H1 (cell line): ENCODE measurements at regions not wholly inside any gene's neighbourhood (a gene's known extent, or its start where the extent isn't known, plus 50 kb on each side); places are given as distances from the start of the nearest gene placed in this dataset.

Source experiments
- CTCF ChIA-PET: fragments of 300-600 bp; sonication (Branson Sonifier 250); formaldehyde crosslinking; loops from one replicate; lab custom pipeline; 2021; ENCODE audit not compliant: partially characterized antibody; lab: Charles Lee
- POLR2A ChIA-PET: fragments of 300-600 bp; sonication (Branson Sonifier 250); formaldehyde crosslinking; loops from one replicate; lab custom pipeline; 2021; ENCODE audit warnings: inconsistent platforms; ENCODE audit not compliant: partially characterized antibody; lab: Charles Lee
- DNase-seq, 2 experiments: peaks; one replicate each; pipeline versions ENCODE4 v3.0.0 to v3.0.0-alpha.2; 2010 to 2022; ENCODE audit warnings: low spot score in 2 of 2, low read depth in 1 of 2, mixed read lengths in 1 of 2
- FAIRE-seq: peaks from 2 replicates; lab custom pipeline; 2011; peaks lifted over from hg19 to GRCh38; lab: Jason Lieb, UNC
- H2AFZ ChIP-seq: 2 replicates; pipeline ENCODE4 v1.8.1; 2012; ENCODE audit warnings: low read length, inconsistent platforms
- H2AK5ac ChIP-seq: 2 replicates; pipeline ENCODE4 v1.6.1; 2013; ENCODE audit warnings: low read depth, low read length
- H2BK120ac ChIP-seq: replicated peaks from 2 replicates; pipeline ENCODE3; 2013; ENCODE audit warnings: low read depth, low read length, inconsistent platforms
- H2BK12ac ChIP-seq: 2 replicates; pipeline ENCODE4 v1.6.1; 2013; ENCODE audit warnings: low read depth, low read length
- H2BK15ac ChIP-seq: 2 replicates; pipeline ENCODE4 v1.6.1; 2013; ENCODE audit warnings: low read length
- H2BK20ac ChIP-seq: 2 replicates; pipeline ENCODE4 v1.6.1; 2013; ENCODE audit warnings: low read length
- H2BK5ac ChIP-seq: 2 replicates; pipeline ENCODE4 v1.6.1; 2013; ENCODE audit warnings: low read depth, low read length
- H3K14ac ChIP-seq: 2 replicates; pipeline ENCODE4 v1.6.1; 2013; ENCODE audit warnings: inconsistent platforms; ENCODE audit not compliant: insufficient read length
- H3K18ac ChIP-seq: 2 replicates; pipeline ENCODE4 v1.6.1; 2013; ENCODE audit warnings: low read length; ENCODE audit errors: extremely low read depth
- H3K23ac ChIP-seq: 2 replicates; pipeline ENCODE4 v1.6.1; 2013; ENCODE audit warnings: inconsistent platforms; ENCODE audit not compliant: insufficient read length
- H3K23me2 ChIP-seq: 2 replicates; pipeline ENCODE4 v1.6.1; 2013; ENCODE audit warnings: low read depth, low read length
- H3K27ac ChIP-seq: 2 replicates; pipeline ENCODE4 v1.6.1; 2011; ENCODE audit warnings: low read depth, low read length, inconsistent platforms
- H3K27me3 ChIP-seq, 4 experiments: replicated peaks in 1 of 4; 1 replicate in 1 of 4; 2 replicates in 3 of 4; pipeline versions ENCODE4 v1.6.1 to v1.8.1; 2011 to 2013; ENCODE audit warnings: low read length in 3 of 4, mild to moderate bottlenecking in 3 of 4, inconsistent platforms in 2 of 4, mixed read lengths in 2 of 4, moderate library complexity in 1 of 4; ENCODE audit not compliant: control insufficient read depth in 3 of 4, insufficient read depth in 3 of 4; ENCODE audit errors: extremely low read depth in 1 of 4
- H3K36me3 ChIP-seq, 4 experiments: 2 replicates each; pipeline versions ENCODE4 v1.6.1 to v1.8.1; 2011 to 2013; ENCODE audit warnings: mild to moderate bottlenecking in 4 of 4, low read length in 3 of 4, moderate library complexity in 2 of 4, control low read depth in 1 of 4, inconsistent platforms in 1 of 4; ENCODE audit not compliant: insufficient read depth in 4 of 4, control insufficient read depth in 2 of 4
- H3K4ac ChIP-seq: replicated peaks from 2 replicates; pipeline ENCODE3; 2013; ENCODE audit warnings: low read length, low read depth, mixed read lengths, inconsistent platforms; ENCODE audit not compliant: insufficient read length
- H3K4me1 ChIP-seq, 4 experiments: replicated peaks in 1 of 4; 1 replicate in 1 of 4; 2 replicates in 3 of 4; pipeline versions ENCODE4 v1.6.1 to v1.8.1; 2011 to 2013; ENCODE audit warnings: low read length in 3 of 4, inconsistent platforms in 2 of 4, mixed read lengths in 1 of 4; ENCODE audit not compliant: insufficient read depth in 4 of 4, control insufficient read depth in 3 of 4
- H3K4me2 ChIP-seq, 2 experiments: 2 replicates each; pipeline versions ENCODE4 v1.6.1 to v1.8.1; 2011 to 2013; ENCODE audit warnings: low read depth in 2 of 2, low read length in 2 of 2, control low read depth in 1 of 2, inconsistent platforms in 1 of 2, mild to moderate bottlenecking in 1 of 2; ENCODE audit not compliant: insufficient read depth in 1 of 2
- H3K4me3 ChIP-seq, 4 experiments: fragments of 200-600, 300-600 bp in 1 of 4; sonication (generic), shearing (Covaris generic), sonication (Bioruptor Twin) in 1 of 4; 2 replicates each; pipeline versions ENCODE4 v1.5.1 to v1.8.1; 2011 to 2016; ENCODE audit warnings: low read length in 4 of 4, low read depth in 3 of 4, control low read depth in 2 of 4, inconsistent platforms in 2 of 4, mild to moderate bottlenecking in 2 of 4, mixed read lengths in 1 of 4, moderate library complexity in 1 of 4; ENCODE audit not compliant: insufficient read depth in 2 of 4; ENCODE audit errors: extremely low read depth in 1 of 4
- H3K56ac ChIP-seq: replicated peaks from 2 replicates; pipeline ENCODE3; 2013; ENCODE audit warnings: low read depth, mild to moderate bottlenecking, mixed read lengths, low read length, inconsistent platforms; ENCODE audit not compliant: insufficient read length
- H3K79me1 ChIP-seq: 2 replicates; pipeline ENCODE4 v1.6.1; 2013; ENCODE audit warnings: low read depth, low read length, control low read depth
- H3K79me2 ChIP-seq, 2 experiments: 2 replicates each; pipeline versions ENCODE4 v1.6.1 to v1.8.1; 2012 to 2013; ENCODE audit warnings: low read length in 2 of 2, mild to moderate bottlenecking in 2 of 2, inconsistent platforms in 1 of 2; ENCODE audit not compliant: insufficient read depth in 2 of 2, control insufficient read depth in 1 of 2
- H3K9ac ChIP-seq, 4 experiments: replicated peaks in 1 of 4; 1 replicate in 1 of 4; 2 replicates in 3 of 4; pipeline versions ENCODE4 v1.6.1 to v1.8.1; 2011 to 2013; ENCODE audit warnings: low read depth in 3 of 4, low read length in 3 of 4, control low read depth in 2 of 4, mild to moderate bottlenecking in 2 of 4, moderate library complexity in 2 of 4, inconsistent platforms in 1 of 4; ENCODE audit errors: extremely low read depth in 1 of 4
- H3K9me3 ChIP-seq, 2 experiments: 2 replicates each; pipeline versions ENCODE4 v1.6.1 to v1.8.1; 2012 to 2013; ENCODE audit warnings: mild to moderate bottlenecking in 2 of 2, moderate library complexity in 2 of 2, control low read depth in 1 of 2, inconsistent platforms in 1 of 2, low read depth in 1 of 2, low read length in 1 of 2, mixed read lengths in 1 of 2; ENCODE audit not compliant: insufficient read depth in 2 of 2
- H4K20me1 ChIP-seq, 2 experiments: replicated peaks in 1 of 2; 2 replicates each; pipeline versions ENCODE3 to v1.8.1; 2011 to 2013; ENCODE audit warnings: inconsistent platforms in 2 of 2, low read length in 2 of 2, mild to moderate bottlenecking in 1 of 2; ENCODE audit not compliant: insufficient read depth in 2 of 2, control insufficient read depth in 1 of 2
- H4K5ac ChIP-seq: 2 replicates; pipeline ENCODE4 v1.6.1; 2013; ENCODE audit warnings: low read length, low read depth, mixed read lengths, inconsistent platforms; ENCODE audit not compliant: insufficient read length
- H4K8ac ChIP-seq: 2 replicates; pipeline ENCODE4 v1.8.0; 2013; ENCODE audit warnings: mild to moderate bottlenecking, moderate library complexity, low read length, inconsistent platforms; ENCODE audit not compliant: insufficient read depth; ENCODE audit errors: extremely low read depth
- H4K91ac ChIP-seq: replicated peaks from 2 replicates; pipeline ENCODE3; 2013; ENCODE audit warnings: low read length, mixed read lengths, inconsistent platforms; ENCODE audit not compliant: insufficient read length
- BCL11A ChIP-seq, 2 experiments: IDR thresholded peaks; one replicate each; pipeline ENCODE4 v1.6.1; 2011; ENCODE audit warnings: low read depth in 2 of 2, low read length in 2 of 2, mild to moderate bottlenecking in 2 of 2
- CHD2 ChIP-seq: IDR thresholded peaks from 2 replicates; pipeline ENCODE4 v1.6.1; 2012; ENCODE audit warnings: low read length, improper control_type of control experiment
- EZH2 ChIP-seq: fragments of 200-600 bp; sonication (generic); IDR thresholded peaks from 2 replicates; pipeline ENCODE4 v1.7.1; 2012; ENCODE audit warnings: low read depth, mild to moderate bottlenecking, moderate library complexity, low read length, inconsistent platforms; ENCODE audit not compliant: severe bottlenecking
- GTF2F1 ChIP-seq: IDR thresholded peaks from 2 replicates; pipeline ENCODE4 v1.6.1; 2012; ENCODE audit warnings: low read depth, low read length, improper control_type of control experiment, borderline replicate concordance
- JUND ChIP-seq: IDR thresholded peaks from 2 replicates; pipeline ENCODE4 v1.6.1; 2011; ENCODE audit warnings: mild to moderate bottlenecking, improper control_type of control experiment, low read length
- MAFK ChIP-seq: IDR thresholded peaks from 2 replicates; pipeline ENCODE4 v1.6.1; 2012; ENCODE audit warnings: low read depth, mild to moderate bottlenecking, improper control_type of control experiment, low read length
- NRF1 ChIP-seq: IDR thresholded peaks from 2 replicates; pipeline ENCODE4 v1.6.1; 2011; ENCODE audit warnings: mild to moderate bottlenecking, low read depth, low read length, improper control_type of control experiment
- POU5F1 ChIP-seq: IDR thresholded peaks from 2 replicates; pipeline ENCODE4 v1.6.1; 2011; ENCODE audit warnings: low read depth, mild to moderate bottlenecking, low read length, moderate library complexity
- RNF2 ChIP-seq: fragments of 200-900, 300-1000 bp; sonication (generic); IDR thresholded peaks from 2 replicates; pipeline ENCODE4 v1.7.1; 2016; ENCODE audit warnings: borderline replicate concordance, low read depth, mild to moderate bottlenecking, antibody characterized with exemption, low read length; ENCODE audit not compliant: poor library complexity, severe bottlenecking; ENCODE audit errors: missing control alignments
- SP2 ChIP-seq: IDR thresholded peaks from 2 replicates; pipeline ENCODE4 v1.6.1; 2012; ENCODE audit warnings: mild to moderate bottlenecking, low read length, inconsistent platforms
- TAF1 ChIP-seq: IDR thresholded peaks from 2 replicates; pipeline ENCODE4 v1.6.1; 2011; ENCODE audit warnings: mild to moderate bottlenecking, low read depth, low read length
- TCF12 ChIP-seq: IDR thresholded peaks from 2 replicates; pipeline ENCODE4 v1.6.1; 2011; ENCODE audit warnings: low read depth, mild to moderate bottlenecking, low read length
- ZNF274 ChIP-seq: IDR thresholded peaks from 2 replicates; pipeline ENCODE4 v1.7.0; 2012; ENCODE audit warnings: low read length, borderline replicate concordance; ENCODE audit errors: extremely low read depth
- WGBS, 2 experiments: shearing (Covaris generic) in 1 of 2; methylation state at CpG; one replicate each; pipeline versions ENCODE4 v1.1.6 to v1.1.7; 2013 to 2015; ENCODE audit warnings: low lambda C conversion rate in 2 of 2, mixed read lengths in 2 of 2, inconsistent platforms in 1 of 2, low coverage in 1 of 2, missing lambda C conversion rate in 1 of 2; ENCODE audit not compliant: insufficient replicate concordance in 2 of 2, insufficient coverage in 1 of 2, insufficient read length in 1 of 2; ENCODE audit errors: extremely low coverage in 1 of 2, missing lambda C conversion rate in 1 of 2; 5-methylcytosine and 5-hydroxymethylcytosine counted together

DNA sequence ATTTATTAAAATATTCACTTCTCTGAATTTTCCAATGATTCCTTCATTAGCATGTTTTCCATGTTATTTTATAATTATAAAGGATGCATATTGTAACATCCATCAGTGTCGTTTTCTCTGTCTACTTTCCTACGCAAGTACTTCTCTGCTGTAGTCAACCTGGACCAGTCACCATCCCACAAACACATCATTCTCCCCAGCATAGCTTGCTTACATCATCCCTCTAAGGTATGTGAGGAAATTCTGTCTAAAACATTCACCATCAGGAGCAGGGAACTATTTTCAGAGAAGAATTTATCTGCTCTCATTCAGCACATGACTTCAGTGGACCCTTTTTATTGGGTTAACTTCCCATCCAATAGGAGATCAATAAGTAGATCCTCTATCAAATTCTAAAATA lies 806.1 kb upstream of the ARGLU1 start:
- no peaks in the 10 kb centered on the region for H3K27me3 ChIP-seq
- H4K8ac ChIP-seq: no peak overlapping the region
- no peak overlapping the region for H3K4me2 ChIP-seq
- H2BK5ac ChIP-seq: no peak overlapping the region
- H3K56ac ChIP-seq: no peak overlapping the region
- no peak overlapping the region for H3K23ac ChIP-seq
- no peaks in the 10 kb centered on the region for H3K9me3 ChIP-seq
- no peak overlapping the region for H2BK20ac ChIP-seq
- ChIA-PET CTCF (interaction anchor here (0.7 to 5.1 kb wide), 12 partner anchors 11 to 782 kb away, joined by 3 to 42 read pairs (median 4); no protein-coding TSS in a partner anchor), POLR2A (no interaction called here)
- H4K5ac ChIP-seq: peak overlapping the region; percentile 22
- H3K27ac ChIP-seq: no peak overlapping the region
- H3K4me1 ChIP-seq: peaks cover 0 to 1% (median 0%) of the 10 kb centered on the region in 4 experiments; a peak in 1 of 7 replicates
- no peak overlapping the region for H2AFZ ChIP-seq
- no peak overlapping the region for H2AK5ac ChIP-seq
- 91% methylated on average over 2 of the region's 2 CpGs; no CpG with 5 or more reads in 1 of the 2 experiments for WGBS, 2 experiments
- no peak for FAIRE-seq
- no peak overlapping the region for H3K4ac ChIP-seq
- H2BK12ac ChIP-seq: no peak overlapping the region
- H4K91ac ChIP-seq: no peak overlapping the region
- H3K18ac ChIP-seq: no peak overlapping the region
- no peaks in the 10 kb centered on the region for H3K36me3 ChIP-seq
- DNase-seq: no peak
- no peaks in the 10 kb centered on the region; the same call in 1 of the 2 replicates for H3K23me2 ChIP-seq
- no peak overlapping the region for H3K9ac ChIP-seq
- no peaks in the 10 kb centered on the region for H4K20me1 ChIP-seq
- no peak overlapping the region for H3K4me3 ChIP-seq
- H2BK15ac ChIP-seq: no peak overlapping the region
- H2BK120ac ChIP-seq: no peak overlapping the region
- no peaks in the 10 kb centered on the region for H3K79me1 ChIP-seq
- no peak for TF ChIP-seq JUND
- TF ChIP-seq TAF1: no peak
- TF ChIP-seq SP2: no peak
- no peak for TF ChIP-seq CHD2
- TF ChIP-seq NRF1: no peak
- no peak for TF ChIP-seq TCF12
- no peak for TF ChIP-seq ZNF274
- TF ChIP-seq MAFK: no peak
- TF ChIP-seq EZH2: no peak
- no peak for TF ChIP-seq BCL11A (IDR thresholded peaks at IDR 0.05; ENCODE audit: low read depth in 2 of 2, low read length in 2 of 2)
- no peak for TF ChIP-seq POU5F1
- TF ChIP-seq RNF2: no peak
- no peak for TF ChIP-seq GTF2F1
- H3K14ac ChIP-seq: no peak overlapping the region
- H3K79me2 ChIP-seq: no peaks in the 10 kb centered on the region
